ENCODE measurements at regions not wholly inside any gene's neighbourhood (a gene's known extent, or its start where the extent isn't known, plus 50 kb on each side); places are given as distances from the start of the nearest gene placed in this dataset.
A peak's percentile ranks its signal among the peaks of the same experiment; 100 is the strongest.
"Not testable (repeated sequence)": the region's sequence is repeated elsewhere in the genome, so short reads cannot be mapped to it uniquely, and the experiment has no call there.

GRCh38 chr2:195574312-195574711, 82.7 kb upstream of the SLC39A10 start:
- no peak for DNase-seq (ENCODE audit: extremely low spot score, unreplicated experiment)
- no peaks in the 10 kb centered on the region for H3K36me3 Mint-ChIP-seq (ENCODE audit: unreplicated experiment)
- no peaks in the 10 kb centered on the region for H3K9me3 Mint-ChIP-seq (ENCODE audit: unreplicated experiment)
- H3K4me1 Mint-ChIP-seq (ENCODE audit: unreplicated experiment): peaks cover 20% of the 10 kb centered on the region
- H3K4me3 Mint-ChIP-seq (ENCODE audit: unreplicated experiment): no peak overlapping the region
- no peaks in the 10 kb centered on the region for H3K27me3 Mint-ChIP-seq (ENCODE audit: unreplicated experiment)
- no peak for TF ChIP-seq CTCF (IDR thresholded peaks at IDR 0.05)
- peak overlapping the region; percentile 20 for H3K27ac Mint-ChIP-seq (ENCODE audit: unreplicated experiment)

- Mint-ChIP-seq H3K4me3 (ENCODE audit: unreplicated experiment) (no peak overlapping the region), H3K27ac (ENCODE audit: unreplicated experiment) (no peak overlapping the region), H3K36me3 (ENCODE audit: unreplicated experiment) (no peaks in the 10 kb centered on the region), H3K27me3 (ENCODE audit: unreplicated experiment) (no peaks in the 10 kb centered on the region), H3K4me1 (ENCODE audit: unreplicated experiment) (peaks cover 20% of the 10 kb centered on the region), H3K9me3 (ENCODE audit: unreplicated experiment) (no peaks in the 10 kb centered on the region)
- no peak for DNase-seq (ENCODE audit: extremely low spot score, unreplicated experiment)
- no peak for TF ChIP-seq CTCF (IDR thresholded peaks at IDR 0.05)
Observed at GRCh38 chr2:195572895-195573683, 83.9 kb upstream of the SLC39A10 start.

GRCh38 chr2:195570329-195570728, 86.7 kb upstream of the SLC39A10 start:
- no peaks in the 10 kb centered on the region for H3K36me3 Mint-ChIP-seq (ENCODE audit: unreplicated experiment)
- TF ChIP-seq CTCF (IDR thresholded peaks at IDR 0.05): no peak

GRCh38 chr2:195569255-195569654, 87.8 kb upstream of the SLC39A10 start:
- Mint-ChIP-seq H3K36me3 (ENCODE audit: unreplicated experiment) (no peaks in the 10 kb centered on the region), H3K4me1 (ENCODE audit: unreplicated experiment) (peaks cover 2% of the 10 kb centered on the region), H3K9me3 (ENCODE audit: unreplicated experiment) (no peaks in the 10 kb centered on the region), H3K4me3 (ENCODE audit: unreplicated experiment) (no peak overlapping the region), H3K27me3 (ENCODE audit: unreplicated experiment) (no peaks in the 10 kb centered on the region), H3K27ac (ENCODE audit: unreplicated experiment) (no peak overlapping the region)
- no peak for DNase-seq (ENCODE audit: extremely low spot score, unreplicated experiment)
- TF ChIP-seq CTCF (IDR thresholded peaks at IDR 0.05): no peak

More at GRCh38 chr2:195570329-195570728, 86.7 kb upstream of the SLC39A10 start:
- Mint-ChIP-seq H3K27me3 (ENCODE audit: unreplicated experiment) (no peaks in the 10 kb centered on the region), H3K4me3 (ENCODE audit: unreplicated experiment) (no peak overlapping the region), H3K4me1 (ENCODE audit: unreplicated experiment) (peaks cover 10% of the 10 kb centered on the region), H3K9me3 (ENCODE audit: unreplicated experiment) (no peaks in the 10 kb centered on the region), H3K27ac (ENCODE audit: unreplicated experiment) (no peak overlapping the region)
- no peak for DNase-seq (ENCODE audit: extremely low spot score, unreplicated experiment)

- H3K4me1 Mint-ChIP-seq (ENCODE audit: unreplicated experiment): peaks cover 12% of the 10 kb centered on the region
- H3K36me3 Mint-ChIP-seq (ENCODE audit: unreplicated experiment); H3K4me3 Mint-ChIP-seq (ENCODE audit: unreplicated experiment); H3K9me3 Mint-ChIP-seq (ENCODE audit: unreplicated experiment); H3K27ac Mint-ChIP-seq (ENCODE audit: unreplicated experiment); H3K27me3 Mint-ChIP-seq (ENCODE audit: unreplicated experiment); DNase-seq (ENCODE audit: extremely low spot score, unreplicated experiment): not testable (repeated sequence)
Observed at GRCh38 chr2:195564625-195565135, 92.3 kb upstream of the SLC39A10 start.

All from osteocyte (in vitro differentiated cells).